ENCODE measurements at regions not wholly inside any gene's neighbourhood (a gene's known extent, or its start where the extent isn't known, plus 50 kb on each side); places are given as distances from the start of the nearest gene placed in this dataset.

DNA sequence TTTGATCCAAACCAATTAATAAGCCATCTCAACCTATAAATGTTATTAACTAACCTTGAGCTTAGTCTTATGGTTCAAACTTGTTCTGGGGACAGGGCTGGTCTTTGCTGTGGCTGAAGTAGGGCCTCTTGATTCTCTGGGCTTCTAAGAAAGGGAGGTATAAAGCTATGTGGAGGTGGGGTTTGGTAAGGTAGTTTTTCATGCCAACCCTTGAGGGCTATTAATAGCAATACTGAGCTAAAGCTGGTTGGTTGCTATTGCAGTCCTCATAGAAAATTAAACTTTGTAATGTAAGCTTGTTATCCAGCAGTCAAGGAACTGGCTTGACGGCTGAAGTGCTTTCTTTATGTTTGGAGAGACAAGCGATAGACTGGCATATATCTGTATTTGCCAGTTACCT lies 112.1 kb downstream of the RND3 start:
- DNase-seq, result no peak
- in situ Hi-C loops (cut with HindIII; ENCODE audit: low pct_ligation_motif_present, low pct_unique_long_range_greater_than_20kb, low sequenced_read_pairs), result no loop called here

DNA sequence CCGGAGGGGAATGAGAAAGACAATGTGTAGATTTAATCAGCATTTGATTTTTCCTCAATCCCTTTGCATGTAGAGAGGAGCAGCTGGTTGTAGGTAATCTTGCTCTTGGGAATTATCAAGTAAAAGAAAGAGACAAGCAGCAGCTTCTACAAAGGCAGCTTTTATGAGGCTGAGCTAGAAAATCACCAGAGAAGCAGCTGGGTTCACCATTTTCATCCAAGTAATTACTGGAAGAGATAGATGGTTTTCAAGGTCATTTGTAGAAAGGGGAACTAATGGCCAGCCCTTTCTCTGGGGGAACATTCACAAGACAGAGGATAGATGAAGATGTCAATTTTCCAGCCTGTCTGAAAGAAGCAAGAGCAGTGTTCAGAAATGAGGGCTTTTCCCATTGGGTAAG lies 113.0 kb downstream of the RND3 start:
- DNase-seq, result no peak
- in situ Hi-C loops (cut with HindIII; ENCODE audit: low pct_ligation_motif_present, low pct_unique_long_range_greater_than_20kb, low sequenced_read_pairs), result no loop called here

DNA sequence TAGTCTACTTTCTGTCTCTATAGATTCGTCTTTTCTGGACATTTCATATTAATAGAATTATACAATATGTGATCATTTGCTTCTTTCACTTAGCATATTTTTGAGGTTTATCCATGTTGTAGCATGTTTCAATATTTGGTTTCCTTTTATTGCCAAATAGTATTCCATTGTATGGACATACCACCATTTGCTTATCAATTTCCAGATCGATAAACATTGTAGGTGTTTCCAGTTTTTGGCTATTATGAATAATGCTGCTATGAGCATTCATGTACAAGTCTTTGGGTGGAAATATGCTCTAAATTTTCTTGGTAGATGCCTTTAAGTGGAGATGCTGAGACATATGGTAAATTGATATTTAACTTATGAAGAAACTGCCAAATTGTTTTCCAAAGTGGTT lies 114.1 kb downstream of the RND3 start:
- in situ Hi-C loops (cut with HindIII; ENCODE audit: low pct_ligation_motif_present, low pct_unique_long_range_greater_than_20kb, low sequenced_read_pairs), result no loop called here
- no peak for DNase-seq

DNA sequence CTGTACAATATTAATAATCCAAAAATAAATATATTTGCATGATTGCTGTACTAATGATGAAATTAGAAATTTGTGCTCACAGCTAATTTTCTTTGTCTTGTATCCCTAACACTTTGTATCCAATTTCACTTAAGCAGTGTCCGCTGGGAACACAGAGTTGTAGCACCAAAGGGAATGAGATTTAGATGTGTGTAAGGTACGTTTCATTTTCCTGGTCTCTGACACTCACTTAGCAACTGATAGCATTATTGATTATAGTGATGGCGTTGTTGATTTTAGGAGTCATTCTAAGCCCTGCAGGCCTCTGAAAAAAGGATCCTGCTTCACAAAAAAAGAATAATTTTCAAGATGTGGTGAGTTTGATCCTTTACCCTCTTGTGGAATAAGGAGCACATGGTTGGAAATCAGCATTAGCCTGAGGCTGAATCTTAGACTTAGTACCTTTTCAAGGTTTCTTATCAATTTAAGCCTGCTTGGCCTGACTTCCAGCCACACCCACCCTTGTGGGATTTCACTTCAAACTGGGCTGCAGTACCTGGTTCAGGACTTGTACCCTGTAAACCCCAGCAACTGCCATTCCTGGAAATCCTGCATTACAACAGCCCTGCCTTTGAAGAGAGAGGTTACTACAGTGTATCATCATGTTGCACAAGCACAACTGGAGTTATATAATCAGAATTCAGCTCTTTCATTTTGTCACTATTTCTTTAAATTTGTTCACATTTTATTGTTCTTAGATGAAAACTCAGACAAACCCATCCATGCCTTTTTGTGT lies 116.2 kb downstream of the RND3 start:
- DNase-seq, result no peak

DNA sequence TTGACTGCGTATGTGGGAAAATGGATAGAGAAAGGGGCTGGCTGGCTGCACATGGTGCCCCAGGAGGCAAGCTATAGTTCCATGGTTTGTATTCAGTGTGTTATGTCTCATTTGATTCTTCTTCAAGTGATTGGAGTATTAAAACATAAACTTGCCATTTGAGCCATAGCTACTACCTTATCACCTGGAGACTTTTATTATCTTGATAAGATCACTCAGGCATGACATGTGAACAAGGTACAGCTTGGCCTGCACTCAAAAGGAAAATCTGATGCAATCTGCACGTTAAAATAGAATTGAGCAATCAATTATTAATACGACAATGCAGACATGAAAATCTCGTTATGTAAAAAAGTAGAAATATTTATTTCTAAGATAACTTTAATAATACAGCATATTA lies 116.9 kb downstream of the RND3 start:
- no peak for DNase-seq
- in situ Hi-C loops (cut with HindIII; ENCODE audit: low pct_ligation_motif_present, low pct_unique_long_range_greater_than_20kb, low sequenced_read_pairs), result no loop called here

More for the DNA sequence above, 116.2 kb downstream of the RND3 start:
- in situ Hi-C loops (cut with HindIII; ENCODE audit: low pct_ligation_motif_present, low pct_unique_long_range_greater_than_20kb, low sequenced_read_pairs), result no loop called here

DNA sequence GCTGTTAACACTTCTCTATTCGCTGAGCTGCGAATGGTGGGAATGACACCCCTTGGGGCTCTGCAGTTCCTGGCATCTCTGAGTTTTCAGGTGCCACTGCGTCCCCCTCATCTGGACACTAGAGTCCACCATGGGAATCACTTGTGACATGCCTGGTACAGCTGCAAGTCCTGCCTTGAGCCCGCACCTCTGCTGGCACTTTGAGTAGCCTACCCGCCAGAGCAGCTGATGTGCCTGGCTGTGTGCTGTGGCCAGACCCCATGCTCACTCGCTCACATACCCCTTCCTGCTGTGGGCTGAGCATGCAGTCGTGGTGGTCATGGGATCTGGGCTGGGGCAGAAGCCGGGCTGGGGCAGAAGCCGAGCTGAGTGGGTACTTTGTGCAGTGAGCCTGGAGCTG lies 117.6 kb downstream of the RND3 start:
- DNase-seq, result no peak
- in situ Hi-C loops (cut with HindIII; ENCODE audit: low pct_ligation_motif_present, low pct_unique_long_range_greater_than_20kb, low sequenced_read_pairs), result no loop called here

DNA sequence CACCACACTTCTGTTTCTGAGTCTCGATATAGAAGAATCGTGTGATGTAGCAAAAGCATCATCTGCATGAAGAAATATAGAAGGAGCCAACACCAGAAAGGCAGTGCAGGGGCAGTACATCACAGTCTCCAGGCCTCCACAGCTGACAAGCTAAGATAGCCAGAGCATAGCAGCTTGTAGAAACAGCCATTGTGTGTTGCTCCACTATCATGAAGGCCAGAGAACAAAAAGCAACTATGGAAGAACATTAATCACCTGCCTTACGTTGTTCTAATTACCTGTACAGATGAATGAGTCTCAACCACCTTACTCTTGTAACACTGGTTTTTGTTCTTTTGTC lies 129.0 kb downstream of the RND3 start:
- in situ Hi-C loops (cut with HindIII; ENCODE audit: low pct_ligation_motif_present, low pct_unique_long_range_greater_than_20kb, low sequenced_read_pairs), result no loop called here
- no peak for DNase-seq

DNA sequence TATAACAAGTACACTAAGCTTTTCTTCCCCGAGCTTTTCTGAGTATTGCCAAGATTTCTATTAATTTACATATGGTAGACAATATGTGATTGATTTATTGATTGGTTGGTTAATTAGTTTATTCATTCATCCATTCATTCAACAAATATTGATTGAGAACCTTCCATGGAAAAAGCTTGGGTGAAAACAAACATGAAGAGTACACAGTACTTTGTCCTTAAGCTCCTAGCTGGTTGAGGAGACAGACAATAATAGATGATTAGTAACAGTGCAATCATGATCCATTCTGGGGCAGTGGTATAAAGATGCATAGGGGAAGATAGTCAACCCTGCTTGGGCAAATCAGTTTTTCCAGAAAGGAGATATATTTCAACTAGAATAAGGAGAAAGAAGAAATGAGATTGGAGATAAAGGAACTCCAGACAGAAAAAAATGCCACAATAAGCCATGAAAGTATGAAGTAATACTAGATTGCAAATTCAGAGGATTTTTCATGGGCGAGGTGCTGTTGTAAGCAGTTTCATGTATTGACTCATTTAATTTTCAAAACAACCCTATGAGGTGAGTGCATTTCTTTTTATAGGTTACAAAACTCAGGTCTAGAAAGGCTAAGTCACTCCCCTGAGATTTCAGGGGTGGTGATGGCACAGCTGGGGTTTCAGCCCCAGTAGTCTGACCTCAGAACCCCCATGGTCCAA lies 129.5 kb downstream of the RND3 start:
- no peak for DNase-seq
- in situ Hi-C loops (cut with HindIII; ENCODE audit: low pct_ligation_motif_present, low pct_unique_long_range_greater_than_20kb, low sequenced_read_pairs), result no loop called here

DNA sequence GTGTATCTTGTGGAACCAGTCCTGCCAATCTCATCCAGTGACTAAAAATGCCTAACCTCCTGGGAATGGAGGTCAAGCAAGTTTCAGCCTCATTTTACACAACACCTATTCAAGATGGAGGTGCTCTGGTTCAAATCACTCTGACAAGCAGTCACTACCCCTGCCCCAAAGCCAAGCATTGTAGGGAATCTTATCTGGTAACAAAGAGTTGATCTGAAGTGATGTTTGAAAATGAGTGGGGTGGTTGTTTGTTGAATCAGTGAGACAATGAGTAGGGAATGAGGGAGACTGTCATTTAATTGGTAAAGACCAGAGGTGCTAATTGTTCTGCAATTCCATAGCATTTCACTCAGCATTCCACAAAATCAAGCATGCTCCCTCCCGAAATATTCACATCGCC lies 132.0 kb downstream of the RND3 start:
- no peak for DNase-seq
- in situ Hi-C loops (cut with HindIII; ENCODE audit: low pct_ligation_motif_present, low pct_unique_long_range_greater_than_20kb, low sequenced_read_pairs), result no loop called here

DNA sequence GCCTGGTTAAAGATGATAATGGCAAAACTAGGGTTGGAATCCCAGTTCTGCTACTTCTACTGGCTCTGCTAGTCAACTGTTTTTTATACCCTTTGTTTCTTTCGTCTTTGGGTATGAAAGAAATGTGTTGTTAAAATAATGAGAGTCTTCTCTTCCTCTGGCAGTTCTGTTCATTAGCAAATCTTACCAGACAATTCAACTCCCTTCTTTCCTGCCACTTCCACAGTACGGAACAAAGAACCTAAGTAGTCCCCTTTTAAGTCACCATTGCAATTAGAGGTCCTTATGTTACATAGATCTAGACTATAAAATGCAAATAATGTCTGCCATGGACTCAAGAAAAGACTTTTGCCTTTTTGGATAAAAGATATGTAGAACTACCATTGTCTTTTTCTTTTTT lies 134.1 kb downstream of the RND3 start:
- in situ Hi-C loops (cut with HindIII; ENCODE audit: low pct_ligation_motif_present, low pct_unique_long_range_greater_than_20kb, low sequenced_read_pairs), result no loop called here
- DNase-seq, result no peak

DNA sequence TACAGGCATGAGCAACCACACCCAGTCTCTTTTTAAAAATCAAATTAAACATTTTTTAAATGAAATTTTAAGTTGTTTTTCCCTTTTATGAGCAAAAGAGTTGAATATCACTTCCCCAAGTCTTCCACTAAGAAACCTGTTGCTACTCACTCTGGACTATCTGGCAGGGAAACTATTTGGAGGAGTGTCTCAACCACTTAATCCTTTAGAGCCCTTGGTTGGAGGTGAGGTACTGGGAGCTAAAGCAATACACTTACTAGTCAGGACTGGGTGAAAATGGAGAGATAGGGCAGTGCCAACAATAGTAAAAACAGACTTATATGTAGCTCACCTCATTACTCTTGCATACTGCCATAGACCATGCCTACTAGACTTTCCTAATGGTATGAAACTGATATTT lies 135.5 kb downstream of the RND3 start:
- in situ Hi-C loops (cut with HindIII; ENCODE audit: low pct_ligation_motif_present, low pct_unique_long_range_greater_than_20kb, low sequenced_read_pairs), result no loop called here

DNA sequence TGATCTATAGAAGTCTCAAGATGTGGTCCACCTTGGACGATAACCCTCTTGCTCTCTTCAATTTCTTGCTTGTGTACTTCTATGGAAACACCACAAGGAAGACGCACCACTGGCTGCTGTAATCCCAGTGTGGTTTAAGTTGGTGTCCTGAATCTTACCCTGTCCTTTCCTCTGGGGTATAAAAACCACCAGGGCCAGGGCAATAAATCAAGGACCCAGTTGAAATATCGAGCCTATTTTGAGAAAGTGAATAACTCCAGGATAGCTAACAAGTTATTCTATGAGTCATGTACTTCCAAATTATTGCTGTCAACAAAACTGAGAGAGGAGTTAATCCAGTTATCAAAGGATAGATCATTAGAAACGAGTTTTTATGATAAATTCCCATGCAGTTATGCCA lies 137.0 kb downstream of the RND3 start:
- no peak for DNase-seq
- in situ Hi-C loops (cut with HindIII; ENCODE audit: low pct_ligation_motif_present, low pct_unique_long_range_greater_than_20kb, low sequenced_read_pairs), result no loop called here

More for the DNA sequence above, 135.5 kb downstream of the RND3 start:
- DNase-seq, result no peak

DNA sequence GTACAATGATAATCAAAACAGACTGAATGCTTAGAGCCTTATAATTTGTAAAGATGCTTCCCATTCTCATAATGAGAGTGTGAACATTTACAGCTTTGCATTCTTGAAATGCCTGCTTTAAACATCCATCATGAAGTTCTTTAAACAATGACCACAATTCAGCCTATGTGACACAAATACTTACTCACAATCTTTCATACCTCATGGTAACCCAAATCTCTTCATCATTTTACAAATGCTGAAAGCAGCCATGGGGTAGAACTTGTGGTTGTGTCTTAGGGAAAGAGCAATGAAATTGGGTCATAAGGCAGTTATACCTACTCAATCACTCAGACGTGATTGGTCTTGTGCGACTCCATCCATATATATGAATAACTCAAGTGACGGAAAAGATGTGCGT lies 140.7 kb downstream of the RND3 start:
- DNase-seq, result no peak
- in situ Hi-C loops (cut with HindIII; ENCODE audit: low pct_ligation_motif_present, low pct_unique_long_range_greater_than_20kb, low sequenced_read_pairs), result no loop called here

DNA sequence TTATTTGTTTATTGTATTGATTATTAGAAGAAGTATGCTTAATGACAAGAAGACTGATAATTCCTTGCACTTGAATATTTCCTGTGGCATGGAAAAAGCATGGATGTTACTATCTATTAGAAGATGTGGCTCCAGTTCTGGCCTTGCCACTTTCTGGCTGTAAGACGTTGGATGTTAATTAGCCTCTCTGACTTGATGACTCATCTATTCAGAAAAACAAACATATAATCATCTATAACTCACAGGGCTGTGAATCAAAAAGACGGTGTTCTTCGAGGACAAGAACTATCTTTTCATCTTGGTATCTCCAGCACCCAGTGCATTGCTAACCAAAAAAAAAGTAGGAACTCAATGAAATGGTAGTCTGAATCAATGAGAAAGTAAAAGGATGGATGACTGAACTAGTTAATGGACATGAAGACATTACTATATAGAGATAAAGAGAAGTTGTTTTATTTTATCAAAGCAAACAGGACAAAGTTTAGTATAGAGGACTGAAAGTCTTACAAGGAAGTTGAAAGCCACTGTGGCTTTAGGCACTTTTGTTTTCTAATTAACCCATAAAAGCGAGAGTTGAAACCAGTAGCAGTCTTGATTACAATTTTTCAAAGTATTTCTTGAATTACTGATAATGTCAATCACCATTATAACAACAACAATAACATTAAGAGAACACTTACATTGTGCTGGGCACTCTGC lies 145.3 kb downstream of the RND3 start:
- no peak for DNase-seq
- in situ Hi-C loops (cut with HindIII; ENCODE audit: low pct_ligation_motif_present, low pct_unique_long_range_greater_than_20kb, low sequenced_read_pairs), result no loop called here

DNA sequence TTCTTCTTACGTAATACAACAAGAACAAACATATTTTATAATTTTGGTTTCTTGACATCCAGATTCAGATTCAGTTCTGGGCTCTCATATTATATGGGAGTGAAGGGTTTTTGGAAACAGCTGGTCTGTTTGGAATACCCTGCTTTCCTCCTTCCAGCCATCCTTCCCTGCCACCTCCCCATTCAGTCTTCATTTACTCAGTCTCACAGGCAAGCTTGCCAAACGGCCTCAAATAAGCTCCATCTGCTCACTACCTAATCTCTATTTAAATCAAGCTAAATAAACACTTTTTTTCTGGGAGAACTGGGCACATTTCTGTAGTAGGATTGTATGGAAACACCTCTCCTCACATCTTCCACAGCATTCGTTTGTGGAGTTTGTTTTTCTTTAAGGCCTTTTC lies 147.5 kb downstream of the RND3 start:
- in situ Hi-C loops (cut with HindIII; ENCODE audit: low pct_ligation_motif_present, low pct_unique_long_range_greater_than_20kb, low sequenced_read_pairs), result no loop called here
- no peak for DNase-seq

DNA sequence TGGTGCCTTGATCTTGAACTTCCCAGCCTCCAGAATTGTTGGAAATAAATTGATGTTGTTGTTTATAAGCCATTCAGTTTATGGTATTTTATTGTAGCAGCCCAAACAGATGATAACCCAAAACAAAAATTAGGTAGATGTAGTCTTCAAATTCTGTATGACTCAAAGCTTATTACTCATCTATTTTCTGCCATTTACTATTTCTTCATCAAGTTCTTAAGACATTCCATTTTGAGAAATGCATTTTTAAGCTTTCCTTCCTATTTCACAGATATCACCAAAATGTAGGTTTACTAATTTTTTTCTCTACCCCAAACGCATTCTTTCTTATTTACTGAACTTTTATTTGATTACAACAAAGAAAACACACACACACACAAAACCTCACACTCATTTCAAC lies 148.2 kb downstream of the RND3 start:
- in situ Hi-C loops (cut with HindIII; ENCODE audit: low pct_ligation_motif_present, low pct_unique_long_range_greater_than_20kb, low sequenced_read_pairs), result no loop called here
- DNase-seq, result no peak

DNA sequence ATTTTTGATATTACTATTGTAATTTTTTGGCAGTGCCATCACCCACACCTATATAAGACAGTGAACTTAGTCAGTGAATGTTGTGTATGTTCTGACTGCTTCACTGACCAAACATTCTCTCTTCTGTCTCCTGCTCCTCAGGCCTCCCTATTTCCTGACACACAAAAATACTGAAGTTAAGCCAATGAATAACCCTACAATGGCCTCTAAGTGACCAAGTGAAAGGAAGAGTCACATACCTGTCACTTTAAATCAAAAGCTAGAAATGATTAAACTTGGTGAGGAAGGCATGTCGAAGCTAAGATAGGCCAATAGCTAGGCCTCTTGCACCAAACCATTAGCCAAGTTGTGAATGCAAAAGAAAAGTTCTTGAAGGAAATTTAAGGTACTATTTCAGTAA lies 151.9 kb downstream of the RND3 start:
- in situ Hi-C loops (cut with HindIII; ENCODE audit: low pct_ligation_motif_present, low pct_unique_long_range_greater_than_20kb, low sequenced_read_pairs), result no loop called here
- no peak for DNase-seq

DNA sequence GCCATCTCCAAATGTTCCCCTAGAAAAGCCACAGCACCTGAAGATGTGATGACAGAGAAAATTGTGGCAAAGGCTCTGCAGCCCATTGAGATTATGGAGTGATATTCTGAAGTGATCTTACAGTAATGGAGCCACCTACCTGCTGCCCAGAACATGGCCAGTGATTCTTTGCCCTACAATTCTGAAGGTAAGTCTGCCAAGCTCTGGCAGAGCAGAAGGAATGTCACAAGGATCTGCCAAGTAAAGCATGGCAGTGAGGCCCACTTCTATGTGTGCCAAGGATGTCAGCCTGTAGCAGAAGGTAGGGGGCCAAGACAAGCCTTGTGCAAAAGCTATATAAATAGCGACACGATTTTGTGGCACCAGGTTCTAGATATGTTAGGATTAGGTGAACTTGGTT lies 155.1 kb downstream of the RND3 start:
- no peak for DNase-seq
- in situ Hi-C loops (cut with HindIII; ENCODE audit: low pct_ligation_motif_present, low pct_unique_long_range_greater_than_20kb, low sequenced_read_pairs), result no loop called here

DNA sequence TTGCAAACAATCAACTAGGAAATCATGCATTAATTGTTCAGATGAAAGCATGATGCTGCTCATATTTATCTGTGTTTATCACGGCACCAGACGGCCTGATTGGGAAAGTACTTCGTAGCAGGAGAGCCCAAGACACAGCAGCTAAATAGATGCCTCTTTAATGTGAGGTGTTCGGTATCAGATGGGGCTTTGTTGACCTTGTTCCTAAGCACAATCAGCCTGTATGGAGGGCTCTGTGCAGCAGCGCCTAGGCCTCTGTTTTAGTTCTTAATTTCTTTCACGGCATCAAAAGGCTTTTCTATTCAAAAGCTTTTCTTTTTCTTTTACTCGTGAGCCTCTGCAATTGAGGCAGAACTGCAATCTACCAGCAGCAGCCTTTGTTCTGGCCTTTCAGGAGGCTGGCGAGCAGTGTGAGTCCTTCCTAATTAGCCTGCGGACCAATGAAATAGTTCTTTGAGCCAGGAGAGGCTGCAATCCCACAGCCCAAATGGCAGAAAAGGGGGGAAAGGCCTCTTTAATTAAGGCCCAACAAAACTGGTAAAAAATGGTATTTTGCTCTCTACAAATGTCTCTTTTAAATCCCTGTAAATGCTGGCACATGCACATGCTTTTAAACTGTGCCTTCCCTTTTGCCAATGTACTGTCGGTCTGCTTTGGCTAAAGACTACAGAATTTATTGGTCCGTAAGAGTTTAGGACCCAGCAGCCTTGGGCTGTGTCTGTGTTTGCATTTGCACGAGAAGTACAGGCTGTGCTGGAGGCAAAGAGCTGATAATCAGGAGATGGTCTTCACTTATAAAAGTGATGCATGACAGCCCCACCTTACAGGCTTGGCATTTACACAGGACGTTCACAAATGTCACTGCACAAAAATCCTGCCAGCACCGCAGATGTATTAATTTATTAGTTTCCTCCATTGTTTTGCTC lies 159.6 kb downstream of the RND3 start:
- DNase-seq, result no peak
- in situ Hi-C loops (cut with HindIII; ENCODE audit: low pct_ligation_motif_present, low pct_unique_long_range_greater_than_20kb, low sequenced_read_pairs), result no loop called here

Data from ACHN (cell line).